ENCODE measurements at regions not wholly inside any gene's neighbourhood (a gene's known extent, or its start where the extent isn't known, plus 50 kb on each side); places are given as distances from the start of the nearest gene placed in this dataset.

DNA sequence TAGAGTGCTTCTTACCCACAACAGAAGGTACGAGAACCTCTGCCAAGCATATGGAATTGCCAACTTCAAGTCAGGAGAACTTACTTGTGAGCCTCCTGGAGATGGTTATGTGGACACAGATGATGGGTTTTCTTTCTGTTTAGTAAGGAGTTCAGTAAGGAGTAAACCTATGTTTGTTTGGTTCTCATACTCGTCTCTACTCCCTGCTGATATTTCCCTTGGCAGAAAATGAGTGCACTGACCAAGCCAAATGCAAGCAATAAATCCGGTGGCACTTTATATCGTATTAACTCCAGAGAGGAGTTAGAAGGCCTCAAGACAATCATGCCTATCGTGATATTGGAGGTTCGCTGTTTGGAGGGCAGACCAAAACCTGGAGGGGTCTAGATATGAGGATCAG is 83.2 kb upstream of the CYP1B1 start:
- H3K79me2 ChIP-seq (ENCODE audit: control insufficient read depth, insufficient read depth, low read length), result no peaks in the 10 kb centered on the region
- no peak overlapping the region for H3K4me3 ChIP-seq (replicated peaks in 1 of 4; ENCODE audit: control extremely low read depth in 1 of 4, insufficient read depth in 1 of 4, low read depth in 3 of 4, low read length in 4 of 4)
- TF ChIP-seq CTCF (conservative IDR thresholded peaks at IDR 0.05 in 1 of 2, IDR thresholded peaks at IDR 0.05 in 1 of 2; ENCODE audit: low read depth in 1 of 2, low read length in 2 of 2), result no peak
- no peak for TF ChIP-seq EZH2 (IDR thresholded peaks at IDR 0.05; ENCODE audit: low read length, missing control alignments)

GRCh38 chr2:38158378-38159118 is 82.6 kb upstream of the CYP1B1 start:
- H3K27ac ChIP-seq (ENCODE audit: insufficient read depth, low read length), result no peak overlapping the region

More for the DNA sequence above, 83.2 kb upstream of the CYP1B1 start:
- Histone ChIP-seq H4K20me1 (ENCODE audit: control insufficient read depth, extremely low read depth, insufficient read depth, low read length) (no peaks in the 10 kb centered on the region), H3K9me3 (ENCODE audit: control insufficient read depth, insufficient read depth, low read depth, low read length) (no peaks in the 10 kb centered on the region), H3K4me1 (ENCODE audit: control insufficient read depth, extremely low read depth, insufficient read depth, low read length) (peaks cover 2% of the 10 kb centered on the region), H2AFZ (ENCODE audit: low read length) (no peak overlapping the region), H3K27me3 (ENCODE audit: control insufficient read depth, insufficient read depth, low read length) (no peaks in the 10 kb centered on the region), H3K36me3 (ENCODE audit: control insufficient read depth, insufficient read depth, low read length) (no peaks in the 10 kb centered on the region), H3K4me2 (ENCODE audit: extremely low read depth, insufficient read depth, low read length) (no peak overlapping the region), H3K9ac (ENCODE audit: insufficient read depth, low read length) (no peak overlapping the region), H3K27ac (ENCODE audit: insufficient read depth, low read length) (no peak overlapping the region)
- no peak for DNase-seq (ENCODE audit: low read depth in 2 of 2)

DNA sequence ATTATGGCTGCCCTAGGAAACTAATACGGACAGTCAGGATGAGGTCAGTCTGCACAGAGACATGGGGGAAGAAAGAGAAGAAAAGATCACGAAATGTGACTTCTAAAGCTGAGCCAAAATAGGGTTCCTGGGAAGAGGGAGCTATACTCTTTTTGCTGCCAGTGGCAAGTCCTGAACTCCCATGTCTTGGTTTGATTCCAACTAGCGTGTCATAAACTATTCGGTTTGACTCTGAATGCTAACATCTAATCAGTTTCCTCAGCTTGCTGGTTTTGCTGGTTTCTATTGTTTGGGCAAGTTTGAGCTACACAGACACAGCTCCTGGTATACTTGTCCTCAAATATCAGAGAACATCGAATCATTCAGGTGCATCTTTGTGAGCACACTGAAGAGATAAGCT is 80.5 kb upstream of the CYP1B1 start:
- no peak overlapping the region for H3K4me3 ChIP-seq (replicated peaks in 1 of 4; ENCODE audit: control extremely low read depth in 1 of 4, insufficient read depth in 1 of 4, low read depth in 3 of 4, low read length in 4 of 4)
- H3K4me2 ChIP-seq (ENCODE audit: extremely low read depth, insufficient read depth, low read length), result no peak overlapping the region
- H3K27ac ChIP-seq (ENCODE audit: insufficient read depth, low read length), result no peak overlapping the region
- no peak for TF ChIP-seq CTCF (conservative IDR thresholded peaks at IDR 0.05 in 1 of 2, IDR thresholded peaks at IDR 0.05 in 1 of 2; ENCODE audit: low read depth in 1 of 2, low read length in 2 of 2)
- no peak for TF ChIP-seq EZH2 (IDR thresholded peaks at IDR 0.05; ENCODE audit: low read length, missing control alignments)
- no peak overlapping the region for H3K9ac ChIP-seq (ENCODE audit: insufficient read depth, low read length)
- no peak overlapping the region for H2AFZ ChIP-seq (ENCODE audit: low read length)
- DNase-seq (ENCODE audit: low read depth in 2 of 2), result peak in 1 of 2 donors; percentile 24
- no peaks in the 10 kb centered on the region for H3K9me3 ChIP-seq (ENCODE audit: control insufficient read depth, insufficient read depth, low read depth, low read length)
- H3K79me2 ChIP-seq (ENCODE audit: control insufficient read depth, insufficient read depth, low read length), result no peaks in the 10 kb centered on the region
- H3K27me3 ChIP-seq (ENCODE audit: control insufficient read depth, insufficient read depth, low read length), result no peaks in the 10 kb centered on the region
- H3K36me3 ChIP-seq (ENCODE audit: control insufficient read depth, insufficient read depth, low read length), result no peaks in the 10 kb centered on the region
- H3K4me1 ChIP-seq (ENCODE audit: control insufficient read depth, extremely low read depth, insufficient read depth, low read length), result peaks cover 2% of the 10 kb centered on the region
- H4K20me1 ChIP-seq (ENCODE audit: control insufficient read depth, extremely low read depth, insufficient read depth, low read length), result no peaks in the 10 kb centered on the region

More at GRCh38 chr2:38158378-38159118, 82.6 kb upstream of the CYP1B1 start:
- Histone ChIP-seq H3K9me3 (ENCODE audit: control insufficient read depth, insufficient read depth, low read depth, low read length) (no peaks in the 10 kb centered on the region), H3K36me3 (ENCODE audit: control insufficient read depth, insufficient read depth, low read length) (no peaks in the 10 kb centered on the region), H2AFZ (ENCODE audit: low read length) (no peak overlapping the region), H4K20me1 (ENCODE audit: control insufficient read depth, extremely low read depth, insufficient read depth, low read length) (no peaks in the 10 kb centered on the region), H3K9ac (ENCODE audit: insufficient read depth, low read length) (no peak overlapping the region), H3K4me3 (replicated peaks in 1 of 4; ENCODE audit: control extremely low read depth in 1 of 4, insufficient read depth in 1 of 4, low read depth in 3 of 4, low read length in 4 of 4) (no peak overlapping the region), H3K4me1 (ENCODE audit: control insufficient read depth, extremely low read depth, insufficient read depth, low read length) (peaks cover 2% of the 10 kb centered on the region), H3K27me3 (ENCODE audit: control insufficient read depth, insufficient read depth, low read length) (no peaks in the 10 kb centered on the region), H3K4me2 (ENCODE audit: extremely low read depth, insufficient read depth, low read length) (no peak overlapping the region), H3K79me2 (ENCODE audit: control insufficient read depth, insufficient read depth, low read length) (no peaks in the 10 kb centered on the region)
- TF ChIP-seq EZH2 (IDR thresholded peaks at IDR 0.05; ENCODE audit: low read length, missing control alignments), result no peak
- no peak for TF ChIP-seq CTCF (conservative IDR thresholded peaks at IDR 0.05 in 1 of 2, IDR thresholded peaks at IDR 0.05 in 1 of 2; ENCODE audit: low read depth in 1 of 2, low read length in 2 of 2)
- peak in 1 of 2 donors; percentile 92 for DNase-seq (ENCODE audit: low read depth in 2 of 2)
